ENCODE measurements at regions not wholly inside any gene's neighbourhood (a gene's known extent, or its start where the extent isn't known, plus 50 kb on each side); places are given as distances from the start of the nearest gene placed in this dataset.

DNA sequence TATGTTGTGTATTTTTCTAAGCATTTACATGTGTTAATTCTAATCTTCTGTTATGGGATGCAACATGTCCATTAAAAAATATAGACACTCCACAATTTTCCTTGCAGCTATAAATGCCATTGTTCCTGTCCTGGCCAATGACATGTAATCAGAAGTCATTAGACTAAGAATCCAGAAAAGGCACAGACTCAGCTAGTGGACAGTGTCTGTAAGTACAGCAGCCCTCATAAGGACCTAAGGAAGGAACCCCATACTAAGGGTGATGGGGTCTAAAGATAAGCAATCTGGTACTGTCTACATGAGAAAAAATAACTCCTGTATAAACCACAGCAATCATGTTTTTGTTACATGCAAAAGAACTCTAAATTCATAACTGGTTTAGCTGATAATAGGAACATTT, 115.9 kb downstream of the GPR85 start:
- no peak for DNase-seq (ENCODE audit: extremely low read depth, low read depth)
- TF ChIP-seq, protein P1, sequence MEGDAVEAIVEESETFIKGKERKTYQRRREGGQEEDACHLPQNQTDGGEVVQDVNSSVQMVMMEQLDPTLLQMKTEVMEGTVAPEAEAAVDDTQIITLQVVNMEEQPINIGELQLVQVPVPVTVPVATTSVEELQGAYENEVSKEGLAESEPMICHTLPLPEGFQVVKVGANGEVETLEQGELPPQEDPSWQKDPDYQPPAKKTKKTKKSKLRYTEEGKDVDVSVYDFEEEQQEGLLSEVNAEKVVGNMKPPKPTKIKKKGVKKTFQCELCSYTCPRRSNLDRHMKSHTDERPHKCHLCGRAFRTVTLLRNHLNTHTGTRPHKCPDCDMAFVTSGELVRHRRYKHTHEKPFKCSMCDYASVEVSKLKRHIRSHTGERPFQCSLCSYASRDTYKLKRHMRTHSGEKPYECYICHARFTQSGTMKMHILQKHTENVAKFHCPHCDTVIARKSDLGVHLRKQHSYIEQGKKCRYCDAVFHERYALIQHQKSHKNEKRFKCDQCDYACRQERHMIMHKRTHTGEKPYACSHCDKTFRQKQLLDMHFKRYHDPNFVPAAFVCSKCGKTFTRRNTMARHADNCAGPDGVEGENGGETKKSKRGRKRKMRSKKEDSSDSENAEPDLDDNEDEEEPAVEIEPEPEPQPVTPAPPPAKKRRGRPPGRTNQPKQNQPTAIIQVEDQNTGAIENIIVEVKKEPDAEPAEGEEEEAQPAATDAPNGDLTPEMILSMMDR (IDR thresholded peaks at IDR 0.05; ENCODE audit: low read depth, low read length), result no peak

DNA sequence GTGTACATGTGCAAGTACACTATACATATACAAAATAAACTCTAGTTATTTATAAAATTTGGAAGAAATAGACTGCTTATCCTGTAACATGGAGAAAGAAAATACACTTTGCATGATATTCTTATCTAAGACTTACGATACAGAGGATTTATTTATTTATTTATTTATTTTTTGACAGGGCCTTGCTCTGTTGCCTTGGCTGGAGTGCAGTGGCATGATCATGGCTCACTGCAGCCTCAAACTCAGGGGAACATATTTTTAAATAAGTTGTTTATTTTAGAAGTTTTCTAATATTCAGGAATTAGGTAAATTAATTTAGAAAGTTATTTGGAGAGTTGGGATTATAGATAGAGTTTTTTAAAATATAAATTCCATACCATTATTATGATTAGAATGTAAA, 116.7 kb downstream of the GPR85 start:
- DNase-seq (ENCODE audit: extremely low read depth, low read depth), result no peak
- TF ChIP-seq, protein P1 (IDR thresholded peaks at IDR 0.05; ENCODE audit: low read depth, low read length), result no peak

DNA sequence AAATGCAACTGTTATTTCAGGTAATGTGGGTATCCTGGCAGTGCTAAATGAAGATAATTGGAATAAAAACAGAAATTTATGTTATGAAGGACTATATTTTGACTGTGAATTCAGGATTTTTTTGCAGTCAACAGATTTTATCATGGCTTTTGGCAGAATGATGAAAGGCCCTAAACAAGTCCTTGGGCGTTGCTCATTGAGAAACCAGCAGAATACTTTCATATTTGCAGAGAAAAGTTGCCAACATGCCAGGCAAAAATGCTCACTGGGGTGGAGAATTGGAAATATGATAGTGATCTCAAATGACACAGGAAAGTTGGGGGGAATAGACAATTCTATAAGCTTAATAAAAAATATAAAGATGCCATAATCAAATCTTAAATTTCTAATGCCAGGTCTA, 121.1 kb downstream of the GPR85 start:
- TF ChIP-seq, protein P1 (IDR thresholded peaks at IDR 0.05; ENCODE audit: low read depth, low read length), result no peak
- no peak for DNase-seq (ENCODE audit: extremely low read depth, low read depth)

DNA sequence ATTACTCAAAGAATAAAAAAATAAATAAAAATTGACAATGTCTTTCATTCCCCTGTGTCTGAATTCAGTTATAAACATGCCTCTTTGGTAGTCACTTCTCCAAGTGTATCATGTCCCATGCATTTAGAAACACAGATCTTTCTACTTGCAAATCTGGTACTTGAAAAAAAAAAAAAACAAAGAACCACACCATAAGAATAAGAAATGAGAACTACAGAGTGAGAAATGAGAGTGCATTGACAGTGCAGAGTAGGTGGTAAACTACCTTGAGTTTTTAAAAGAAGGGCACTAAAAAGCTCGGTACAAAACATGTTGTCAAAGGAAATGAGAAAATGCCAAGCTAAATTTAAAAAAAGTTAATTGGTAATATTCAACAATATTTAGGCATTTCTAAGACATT, 123.0 kb downstream of the GPR85 start:
- TF ChIP-seq, protein P1 (IDR thresholded peaks at IDR 0.05; ENCODE audit: low read depth, low read length), result no peak
- DNase-seq (ENCODE audit: extremely low read depth, low read depth), result no peak

DNA sequence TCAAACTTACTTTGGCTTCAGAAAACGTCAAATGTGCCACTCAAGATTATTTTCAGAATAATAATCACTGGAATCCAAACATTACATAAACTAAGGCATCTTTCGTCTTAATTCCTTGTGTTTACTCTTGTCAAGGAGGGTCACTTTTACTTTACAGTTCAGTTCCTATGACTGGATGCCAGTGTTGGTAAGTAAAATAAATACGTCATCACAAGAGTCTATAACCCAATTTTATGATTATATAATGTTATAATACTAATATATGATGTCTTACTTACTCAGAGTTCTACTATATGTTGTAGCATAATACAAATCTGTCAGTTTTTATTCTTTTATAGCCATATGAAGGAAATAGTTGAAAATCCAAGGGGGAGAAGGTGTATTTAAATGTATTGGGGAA, 123.8 kb downstream of the GPR85 start:
- TF ChIP-seq, protein P1 (IDR thresholded peaks at IDR 0.05; ENCODE audit: low read depth, low read length), result no peak
- DNase-seq (ENCODE audit: extremely low read depth, low read depth), result no peak

DNA sequence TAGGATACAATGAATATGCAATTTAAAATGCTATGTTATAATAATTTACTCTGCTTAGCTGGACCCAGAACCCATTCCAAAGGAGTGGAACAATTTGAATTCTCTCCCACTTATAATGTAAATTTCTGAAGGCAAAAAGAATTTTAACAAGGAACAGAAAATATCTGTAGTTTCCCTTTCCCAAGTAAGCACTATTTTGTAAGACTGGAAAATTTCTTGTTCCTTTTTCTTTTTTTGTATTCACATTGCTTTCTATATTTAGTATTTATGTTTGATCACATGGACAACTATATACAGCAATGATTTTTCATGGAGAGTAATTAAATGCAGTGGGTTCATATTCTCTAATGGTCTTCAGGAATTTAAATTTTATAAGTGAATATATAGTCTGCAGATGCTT, 127.4 kb downstream of the GPR85 start:
- no peak for DNase-seq (ENCODE audit: extremely low read depth, low read depth)

DNA sequence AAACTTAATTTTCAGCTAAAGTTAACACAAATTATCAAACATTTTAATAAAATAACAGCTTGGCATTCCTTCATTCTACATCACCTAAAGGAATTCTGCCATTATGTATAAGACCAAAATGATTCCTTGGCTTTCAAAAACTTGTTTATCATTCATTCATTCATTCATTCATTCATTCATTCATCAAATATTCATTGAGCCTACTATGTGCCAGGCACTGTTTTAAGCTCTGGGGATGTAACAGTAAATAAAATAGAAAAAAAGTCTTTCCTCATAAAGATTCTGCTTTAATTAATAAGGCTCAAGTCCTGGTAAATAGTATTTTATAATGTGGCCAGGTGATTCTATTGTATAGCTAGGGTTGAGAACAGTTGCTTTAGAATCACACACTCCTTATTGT, 127.9 kb downstream of the GPR85 start:
- TF ChIP-seq, protein P1 (IDR thresholded peaks at IDR 0.05; ENCODE audit: low read depth, low read length), result no peak
- no peak for DNase-seq (ENCODE audit: extremely low read depth, low read depth)

More for the DNA sequence above, 127.4 kb downstream of the GPR85 start:
- TF ChIP-seq, protein P1 (IDR thresholded peaks at IDR 0.05; ENCODE audit: low read depth, low read length), result no peak

Measured in AG09319 (cell line).